ENCODE measurements at regions not wholly inside any gene's neighbourhood (a gene's known extent, or its start where the extent isn't known, plus 50 kb on each side); places are given as distances from the start of the nearest gene placed in this dataset.
A peak's percentile ranks its signal among the peaks of the same experiment; 100 is the strongest.
"Not testable (repeated sequence)": the region's sequence is repeated elsewhere in the genome, so short reads cannot be mapped to it uniquely, and the experiment has no call there.

- no peak for TF ChIP-seq CTCF (IDR thresholded peaks at IDR 0.05)
- no peak for ATAC-seq (ENCODE audit: low FRiP score)
- DNase-seq (ENCODE audit: low spot score), result no peak
Observed at GRCh38 chr1:166418344-166418933, 251.6 kb upstream of the FAM78B start.

GRCh38 chr1:166422586-166422985 lies 255.8 kb upstream of the FAM78B start:
- DNase-seq (ENCODE audit: low spot score); ATAC-seq (ENCODE audit: low FRiP score): not testable (repeated sequence)

DNA sequence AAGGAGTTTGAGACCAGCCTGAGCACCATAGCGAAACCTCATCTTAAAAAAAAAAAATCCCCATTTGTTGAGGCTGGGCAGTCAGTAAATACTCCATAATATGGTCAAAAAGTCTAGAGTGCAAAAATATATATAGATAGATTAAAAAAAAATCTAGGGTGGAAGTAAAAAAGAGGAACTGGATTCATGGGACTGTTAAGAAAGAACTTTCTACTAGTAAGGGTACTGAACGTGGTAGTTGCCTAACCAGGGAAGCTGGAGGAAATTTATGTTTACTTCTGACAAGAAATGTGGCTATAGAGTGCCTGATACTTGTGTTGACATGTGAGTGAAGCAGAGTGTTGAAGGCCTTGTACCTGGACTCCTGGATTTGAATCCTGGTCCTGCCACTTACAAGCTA lies 265.9 kb upstream of the FAM78B start:
- no peak for DNase-seq (ENCODE audit: low spot score)
- TF ChIP-seq CTCF (IDR thresholded peaks at IDR 0.05), result no peak
- no peak for ATAC-seq (ENCODE audit: low FRiP score)

DNA sequence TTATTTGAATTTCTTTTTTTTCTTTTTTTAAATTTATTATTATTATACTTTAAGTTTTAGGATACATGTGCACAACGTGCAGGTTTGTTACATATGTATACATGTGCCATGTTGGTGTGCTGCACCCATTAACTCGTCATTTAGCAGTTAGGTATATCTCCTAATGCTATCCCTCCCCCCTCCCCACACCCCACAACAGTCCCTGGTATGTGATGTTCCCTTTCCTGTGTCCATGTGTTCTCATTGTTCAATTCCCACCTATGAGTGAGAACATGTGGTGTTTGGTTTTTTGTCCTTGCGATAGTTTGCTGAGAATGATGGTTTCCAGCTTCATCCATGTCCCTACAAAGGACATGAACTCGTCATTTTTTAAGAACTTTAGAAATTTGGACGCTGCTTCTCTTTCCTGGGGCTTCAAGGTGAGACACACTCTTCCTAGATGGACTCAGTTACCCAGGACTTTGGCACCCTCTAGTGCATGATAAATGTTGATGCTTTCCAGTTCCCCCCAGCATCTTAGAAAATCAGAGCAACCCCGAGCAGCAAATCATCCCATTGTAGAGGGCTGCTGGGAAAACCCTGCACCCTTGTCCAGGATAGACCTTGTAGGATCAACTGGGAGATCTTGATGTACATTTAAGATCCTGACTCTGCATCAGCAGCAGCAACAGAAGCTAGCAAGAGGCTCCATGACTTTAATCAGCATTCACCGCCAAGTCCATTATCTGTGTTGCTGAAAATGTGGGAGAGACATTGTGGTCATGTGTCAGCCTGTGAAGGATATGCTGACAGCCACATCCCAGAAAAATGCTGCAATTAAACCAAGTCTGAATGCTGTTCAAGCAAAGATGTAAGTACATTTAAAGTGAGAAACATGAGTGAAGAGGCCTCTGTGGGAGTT lies 266.9 kb upstream of the FAM78B start:
- not testable (repeated sequence) for DNase-seq (ENCODE audit: low spot score); ATAC-seq (ENCODE audit: low FRiP score)

DNA sequence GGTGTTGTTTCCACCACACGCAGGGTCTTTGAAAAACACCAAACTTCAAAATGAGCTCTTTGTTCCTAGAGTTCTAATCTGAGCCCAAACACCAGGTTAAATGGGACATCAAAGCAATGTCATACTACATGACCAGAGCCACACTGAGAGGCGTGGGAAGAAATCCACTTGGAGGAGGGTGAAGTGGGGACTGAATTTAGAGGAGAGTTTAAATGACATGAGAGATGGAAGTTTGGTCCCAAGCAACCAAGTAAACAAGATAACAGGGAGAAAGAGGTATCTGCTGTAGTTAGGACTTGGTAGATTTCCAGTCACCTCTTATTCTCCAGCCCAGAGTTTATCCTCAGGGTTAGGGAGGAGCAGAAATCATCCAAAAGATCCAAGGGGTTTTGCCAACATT lies 290.9 kb upstream of the FAM78B start:
- no peak for TF ChIP-seq CTCF (IDR thresholded peaks at IDR 0.05)
- DNase-seq (ENCODE audit: low spot score), result no peak
- no peak for ATAC-seq (ENCODE audit: low FRiP score)

- ATAC-seq (ENCODE audit: low FRiP score), result no peak
- no peak for TF ChIP-seq CTCF (IDR thresholded peaks at IDR 0.05)
- no peak for DNase-seq (ENCODE audit: low spot score)
Observed at GRCh38 chr1:166464333-166464732, 297.5 kb upstream of the FAM78B start.

- DNase-seq (ENCODE audit: low spot score), result no peak
- ATAC-seq (ENCODE audit: low FRiP score), result peak; percentile 47
- TF ChIP-seq CTCF (IDR thresholded peaks at IDR 0.05), result no peak
Observed at GRCh38 chr1:166470014-166470413, 303.2 kb upstream of the FAM78B start.

DNA sequence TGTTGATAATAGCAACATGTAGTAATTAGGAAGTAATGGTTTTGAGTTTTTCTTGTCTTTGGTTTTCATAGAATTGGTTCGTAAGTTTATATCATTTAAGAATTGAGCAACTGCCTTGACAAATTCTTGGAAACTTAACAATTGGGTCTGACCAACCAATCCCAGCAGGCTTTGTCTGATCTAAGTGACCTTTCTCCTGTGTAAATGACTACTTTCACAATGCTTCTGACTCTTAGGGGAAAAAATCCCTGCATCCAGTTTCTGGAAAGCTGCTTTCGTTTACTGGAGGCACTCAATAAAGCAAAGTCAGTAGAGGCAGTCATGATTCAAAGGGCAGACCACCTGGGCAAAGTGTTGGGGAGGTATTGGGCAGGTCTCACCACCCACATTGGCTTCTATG lies 303.6 kb upstream of the FAM78B start:
- ATAC-seq (ENCODE audit: low FRiP score), result peak; percentile 80
- DNase-seq (ENCODE audit: low spot score), result no peak
- TF ChIP-seq CTCF (IDR thresholded peaks at IDR 0.05), result no peak

All from omental fat pad (tissue), 3 donors.